SK-N-SH treated with all-trans-retinoic acid at 6 μM for 48 hours (cell line): ENCODE measurements at regions not wholly inside any gene's neighbourhood (a gene's known extent, or its start where the extent isn't known, plus 50 kb on each side); places are given as distances from the start of the nearest gene placed in this dataset.

Source experiments
- BACH2 ChIP-seq: fragments of 250-450 bp; sonication (Bioruptor Pico); IDR thresholded peaks from 2 replicates; pipeline ENCODE4 v1.9.0; 2021; ENCODE audit warnings: mild to moderate bottlenecking, borderline replicate concordance
- ESRRG ChIP-seq: fragments of 250-450 bp; sonication (Bioruptor Pico); IDR thresholded peaks from 2 replicates; pipeline ENCODE4 v1.6.1; 2021; ENCODE audit warnings: mild to moderate bottlenecking
- GLIS3 ChIP-seq: fragments of 250-450 bp; sonication (Bioruptor Pico); IDR thresholded peaks from 2 replicates; pipeline ENCODE4 v1.5.0; 2020; ENCODE audit warnings: mild to moderate bottlenecking, moderate library complexity
- ISL1 ChIP-seq: fragments of 250-450 bp; sonication (Bioruptor Pico); IDR thresholded peaks from 2 replicates; pipeline ENCODE4 v2.1.2; 2022; ENCODE audit warnings: mild to moderate bottlenecking, moderate library complexity
- RARB ChIP-seq: fragments of 250-450 bp; sonication (Bioruptor Pico); IDR thresholded peaks from 2 replicates; pipeline ENCODE4 v1.8.0; 2021; ENCODE audit warnings: mild to moderate bottlenecking, moderate library complexity
- SNAI2 ChIP-seq: fragments of 250-450 bp; sonication (Bioruptor Pico); IDR thresholded peaks from 2 replicates; pipeline ENCODE4 v1.5.0; 2020; ENCODE audit warnings: mild to moderate bottlenecking, moderate library complexity
- TOX ChIP-seq: fragments of 250-450 bp; sonication (Bioruptor Pico); IDR thresholded peaks from 2 replicates; pipeline ENCODE4 v1.8.0; 2021; ENCODE audit warnings: mild to moderate bottlenecking, moderate library complexity, borderline replicate concordance
- ZFP30 ChIP-seq: fragments of 450-650 bp; formaldehyde crosslinking; IDR thresholded peaks from 2 replicates; pipeline ENCODE4 v1.5.0; 2022; ENCODE audit warnings: mild to moderate bottlenecking, moderate library complexity
- ZNF8 ChIP-seq: fragments of 450-650 bp; formaldehyde crosslinking; IDR thresholded peaks from 2 replicates; pipeline ENCODE4 v1.5.0; 2020; ENCODE audit warnings: mild to moderate bottlenecking, moderate library complexity
- TF ChIP-seq, protein P1 (sequence below): fragments of 250-450 bp; sonication (Bioruptor Pico); IDR thresholded peaks from 2 replicates; pipeline ENCODE4 v1.5.1; 2021; ENCODE audit warnings: mild to moderate bottlenecking, moderate library complexity
- TF ChIP-seq, protein P2 (sequence below): fragments of 250-450 bp; sonication (Bioruptor Pico); IDR thresholded peaks from 2 replicates; pipeline ENCODE4 v1.5.1; 2020; ENCODE audit warnings: low read depth, mild to moderate bottlenecking, moderate library complexity
- TF ChIP-seq, protein P3 (sequence below): fragments of 250-450 bp; sonication (Bioruptor Pico); IDR thresholded peaks from 2 replicates; pipeline ENCODE4 v1.8.0; 2020; ENCODE audit warnings: mild to moderate bottlenecking, moderate library complexity, borderline replicate concordance
- TF ChIP-seq, protein P4 (sequence below): fragments of 250-450 bp; sonication (Bioruptor Pico); IDR thresholded peaks from 2 replicates; pipeline ENCODE4 v1.8.0; 2021; ENCODE audit warnings: low read depth, mild to moderate bottlenecking, moderate library complexity, borderline replicate concordance

DNA sequence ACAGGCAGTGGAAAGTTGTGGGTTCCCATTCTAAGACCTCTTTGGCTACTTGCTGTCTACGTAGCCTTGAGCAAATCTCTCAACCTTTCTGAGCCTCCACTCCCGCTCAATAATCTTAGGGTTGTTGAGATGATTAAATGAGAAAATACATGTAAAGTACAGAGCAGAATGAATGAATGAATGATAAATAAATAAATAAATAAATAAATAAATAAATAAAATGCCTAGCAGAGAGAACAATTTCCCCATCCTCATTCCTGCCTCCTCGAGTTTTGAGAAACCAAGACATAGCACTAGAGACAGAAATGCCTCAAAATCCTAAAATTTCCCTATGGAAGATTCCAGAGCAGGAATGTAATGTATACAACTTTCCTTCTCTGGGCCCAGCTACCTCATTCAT, 128.3 kb upstream of the RAD23B start:
- TF ChIP-seq RARB (no peak), ZNF8 (CRISPR knock-in tag) (no peak), ESRRG (CRISPR knock-in tag) (no peak), GLIS3 (CRISPR knock-in tag) (no peak), BACH2 (CRISPR knock-in tag) (no peak), ISL1 (CRISPR knock-in tag) (no peak), ZFP30 (CRISPR knock-in tag) (no peak), SNAI2 (no peak), TOX (no peak)
- TF ChIP-seq, protein P1, sequence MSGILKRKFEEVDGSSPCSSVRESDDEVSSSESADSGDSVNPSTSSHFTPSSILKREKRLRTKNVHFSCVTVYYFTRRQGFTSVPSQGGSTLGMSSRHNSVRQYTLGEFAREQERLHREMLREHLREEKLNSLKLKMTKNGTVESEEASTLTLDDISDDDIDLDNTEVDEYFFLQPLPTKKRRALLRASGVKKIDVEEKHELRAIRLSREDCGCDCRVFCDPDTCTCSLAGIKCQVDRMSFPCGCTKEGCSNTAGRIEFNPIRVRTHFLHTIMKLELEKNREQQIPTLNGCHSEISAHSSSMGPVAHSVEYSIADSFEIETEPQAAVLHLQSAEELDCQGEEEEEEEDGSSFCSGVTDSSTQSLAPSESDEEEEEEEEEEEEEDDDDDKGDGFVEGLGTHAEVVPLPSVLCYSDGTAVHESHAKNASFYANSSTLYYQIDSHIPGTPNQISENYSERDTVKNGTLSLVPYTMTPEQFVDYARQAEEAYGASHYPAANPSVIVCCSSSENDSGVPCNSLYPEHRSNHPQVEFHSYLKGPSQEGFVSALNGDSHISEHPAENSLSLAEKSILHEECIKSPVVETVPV (CRISPR knock-in tag): no peak
- TF ChIP-seq, protein P2, sequence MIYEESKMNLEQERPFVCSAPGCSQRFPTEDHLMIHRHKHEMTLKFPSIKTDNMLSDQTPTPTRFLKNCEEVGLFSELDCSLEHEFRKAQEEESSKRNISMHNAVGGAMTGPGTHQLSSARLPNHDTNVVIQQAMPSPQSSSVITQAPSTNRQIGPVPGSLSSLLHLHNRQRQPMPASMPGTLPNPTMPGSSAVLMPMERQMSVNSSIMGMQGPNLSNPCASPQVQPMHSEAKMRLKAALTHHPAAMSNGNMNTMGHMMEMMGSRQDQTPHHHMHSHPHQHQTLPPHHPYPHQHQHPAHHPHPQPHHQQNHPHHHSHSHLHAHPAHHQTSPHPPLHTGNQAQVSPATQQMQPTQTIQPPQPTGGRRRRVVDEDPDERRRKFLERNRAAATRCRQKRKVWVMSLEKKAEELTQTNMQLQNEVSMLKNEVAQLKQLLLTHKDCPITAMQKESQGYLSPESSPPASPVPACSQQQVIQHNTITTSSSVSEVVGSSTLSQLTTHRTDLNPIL (CRISPR knock-in tag): no peak
- TF ChIP-seq, protein P3, sequence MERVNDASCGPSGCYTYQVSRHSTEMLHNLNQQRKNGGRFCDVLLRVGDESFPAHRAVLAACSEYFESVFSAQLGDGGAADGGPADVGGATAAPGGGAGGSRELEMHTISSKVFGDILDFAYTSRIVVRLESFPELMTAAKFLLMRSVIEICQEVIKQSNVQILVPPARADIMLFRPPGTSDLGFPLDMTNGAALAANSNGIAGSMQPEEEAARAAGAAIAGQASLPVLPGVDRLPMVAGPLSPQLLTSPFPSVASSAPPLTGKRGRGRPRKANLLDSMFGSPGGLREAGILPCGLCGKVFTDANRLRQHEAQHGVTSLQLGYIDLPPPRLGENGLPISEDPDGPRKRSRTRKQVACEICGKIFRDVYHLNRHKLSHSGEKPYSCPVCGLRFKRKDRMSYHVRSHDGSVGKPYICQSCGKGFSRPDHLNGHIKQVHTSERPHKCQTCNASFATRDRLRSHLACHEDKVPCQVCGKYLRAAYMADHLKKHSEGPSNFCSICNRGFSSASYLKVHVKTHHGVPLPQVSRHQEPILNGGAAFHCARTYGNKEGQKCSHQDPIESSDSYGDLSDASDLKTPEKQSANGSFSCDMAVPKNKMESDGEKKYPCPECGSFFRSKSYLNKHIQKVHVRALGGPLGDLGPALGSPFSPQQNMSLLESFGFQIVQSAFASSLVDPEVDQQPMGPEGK: no peak
- TF ChIP-seq, protein P4, sequence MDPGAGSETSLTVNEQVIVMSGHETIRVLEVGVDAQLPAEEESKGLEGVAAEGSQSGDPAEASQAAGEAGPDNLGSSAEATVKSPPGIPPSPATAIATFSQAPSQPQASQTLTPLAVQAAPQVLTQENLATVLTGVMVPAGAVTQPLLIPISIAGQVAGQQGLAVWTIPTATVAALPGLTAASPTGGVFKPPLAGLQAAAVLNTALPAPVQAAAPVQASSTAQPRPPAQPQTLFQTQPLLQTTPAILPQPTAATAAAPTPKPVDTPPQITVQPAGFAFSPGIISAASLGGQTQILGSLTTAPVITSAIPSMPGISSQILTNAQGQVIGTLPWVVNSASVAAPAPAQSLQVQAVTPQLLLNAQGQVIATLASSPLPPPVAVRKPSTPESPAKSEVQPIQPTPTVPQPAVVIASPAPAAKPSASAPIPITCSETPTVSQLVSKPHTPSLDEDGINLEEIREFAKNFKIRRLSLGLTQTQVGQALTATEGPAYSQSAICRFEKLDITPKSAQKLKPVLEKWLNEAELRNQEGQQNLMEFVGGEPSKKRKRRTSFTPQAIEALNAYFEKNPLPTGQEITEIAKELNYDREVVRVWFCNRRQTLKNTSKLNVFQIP (CRISPR knock-in tag): no peak
